ENCODE measurements at regions not wholly inside any gene's neighbourhood (a gene's known extent, or its start where the extent isn't known, plus 50 kb on each side); places are given as distances from the start of the nearest gene placed in this dataset.

DNA sequence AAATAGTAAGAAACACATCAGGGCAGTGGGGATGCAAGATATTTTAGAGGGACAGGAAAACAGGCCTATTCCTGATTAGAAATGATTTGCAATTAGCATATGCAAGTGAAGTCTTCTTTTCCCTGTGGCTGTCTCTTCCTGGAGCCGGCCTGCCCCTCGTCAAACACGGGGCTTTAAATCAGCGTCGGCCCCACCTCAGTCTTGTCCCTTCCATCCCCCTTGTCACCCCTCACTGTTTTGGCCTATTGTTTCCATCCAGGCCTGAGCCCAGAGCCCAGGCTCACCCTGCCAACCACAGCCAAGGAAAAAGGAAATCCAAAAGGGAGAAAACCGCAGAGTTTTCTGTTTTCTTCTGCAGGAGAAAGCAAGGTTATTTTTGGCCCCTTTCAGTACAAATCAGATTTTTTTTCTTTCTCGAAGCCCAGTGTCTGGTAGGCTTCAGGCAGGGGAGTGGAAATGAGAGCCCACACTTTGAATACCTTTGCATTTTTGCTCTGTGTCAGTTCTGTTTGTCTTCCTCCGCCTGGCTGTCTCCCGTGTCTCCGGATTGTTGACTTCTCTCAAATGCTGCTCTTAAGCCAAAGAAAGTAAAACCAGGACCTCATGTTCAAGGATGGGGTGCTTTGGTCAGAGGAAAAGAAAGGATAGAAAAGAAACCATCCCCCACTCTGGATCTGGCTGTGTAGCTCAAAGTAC, 399.9 kb upstream of the CDH11 start:
- no peak overlapping the region for H3K4me2 ChIP-seq (replicated peaks; ENCODE audit: low read depth, low read length, poor library complexity, severe bottlenecking)
- 22% methylated on average over 6 of the region's 10 CpGs for WGBS (ENCODE audit: insufficient coverage)
- no peaks in the 10 kb centered on the region for H3K4me1 Mint-ChIP-seq
- intact Hi-C loops (cut with micrococcal nuclease), result no loop called here
- no peaks in the 10 kb centered on the region for H3K27me3 Mint-ChIP-seq
- no peak overlapping the region for H2AFZ ChIP-seq (ENCODE audit: insufficient read depth, low read depth, low read length, poor library complexity, severe bottlenecking)
- ChIA-PET POLR2A (no interaction called here), CTCF (no interaction called here)
- H3K79me2 ChIP-seq (ENCODE audit: control insufficient read depth, insufficient read depth, low read length), result no peaks in the 10 kb centered on the region
- H3K36me3 ChIP-seq (replicated peaks in 1 of 2; ENCODE audit: control extremely low read depth in 1 of 2, control insufficient read depth in 1 of 2, extremely low read depth in 1 of 2, insufficient read depth in 2 of 2, low read length in 1 of 2), result no peaks in the 10 kb centered on the region
- no peak overlapping the region for H3K27ac Mint-ChIP-seq
- H3K4me3 Mint-ChIP-seq, result no peak overlapping the region
- H3K4me1 ChIP-seq (ENCODE audit: control insufficient read depth in 2 of 2, insufficient read depth in 2 of 2, low read length in 2 of 2), result no peaks in the 10 kb centered on the region
- H3K27ac ChIP-seq (ENCODE audit: low read length in 2 of 2), result no peak overlapping the region
- no peak for ATAC-seq (ENCODE audit: low read depth)
- DNase-seq, result no peak
- H3K9ac ChIP-seq (ENCODE audit: low read length), result no peak overlapping the region
- no peaks in the 10 kb centered on the region for H4K20me1 ChIP-seq (ENCODE audit: control insufficient read depth, insufficient read depth, low read length, poor library complexity, severe bottlenecking)
- H3K9me3 ChIP-seq (ENCODE audit: control extremely low read depth in 1 of 3, control insufficient read depth in 2 of 3, insufficient read depth in 1 of 3, low read length in 2 of 3), result peaks cover 0 to 6% (median 0%) of the 10 kb centered on the region in 3 donors
- H3K4me3 ChIP-seq (ENCODE audit: control extremely low read depth in 1 of 5, extremely low read depth in 1 of 5, insufficient read depth in 1 of 5, low read depth in 2 of 5, low read length in 4 of 5), result no peak overlapping the region
- peaks cover 4% of the 10 kb centered on the region for H3K9me3 Mint-ChIP-seq (ENCODE audit: insufficient read depth)
- TF ChIP-seq EZH2 (IDR thresholded peaks at IDR 0.05; ENCODE audit: borderline replicate concordance, insufficient read depth, low read depth, low read length, poor library complexity, severe bottlenecking), result no peak
- TF ChIP-seq, protein P1, sequence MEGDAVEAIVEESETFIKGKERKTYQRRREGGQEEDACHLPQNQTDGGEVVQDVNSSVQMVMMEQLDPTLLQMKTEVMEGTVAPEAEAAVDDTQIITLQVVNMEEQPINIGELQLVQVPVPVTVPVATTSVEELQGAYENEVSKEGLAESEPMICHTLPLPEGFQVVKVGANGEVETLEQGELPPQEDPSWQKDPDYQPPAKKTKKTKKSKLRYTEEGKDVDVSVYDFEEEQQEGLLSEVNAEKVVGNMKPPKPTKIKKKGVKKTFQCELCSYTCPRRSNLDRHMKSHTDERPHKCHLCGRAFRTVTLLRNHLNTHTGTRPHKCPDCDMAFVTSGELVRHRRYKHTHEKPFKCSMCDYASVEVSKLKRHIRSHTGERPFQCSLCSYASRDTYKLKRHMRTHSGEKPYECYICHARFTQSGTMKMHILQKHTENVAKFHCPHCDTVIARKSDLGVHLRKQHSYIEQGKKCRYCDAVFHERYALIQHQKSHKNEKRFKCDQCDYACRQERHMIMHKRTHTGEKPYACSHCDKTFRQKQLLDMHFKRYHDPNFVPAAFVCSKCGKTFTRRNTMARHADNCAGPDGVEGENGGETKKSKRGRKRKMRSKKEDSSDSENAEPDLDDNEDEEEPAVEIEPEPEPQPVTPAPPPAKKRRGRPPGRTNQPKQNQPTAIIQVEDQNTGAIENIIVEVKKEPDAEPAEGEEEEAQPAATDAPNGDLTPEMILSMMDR (IDR thresholded peaks at IDR 0.05), result no peak
- no peaks in the 10 kb centered on the region for H3K27me3 ChIP-seq (replicated peaks in 1 of 4; ENCODE audit: control extremely low read depth in 1 of 4, control insufficient read depth in 3 of 4, insufficient read depth in 4 of 4, low read length in 3 of 4)

DNA sequence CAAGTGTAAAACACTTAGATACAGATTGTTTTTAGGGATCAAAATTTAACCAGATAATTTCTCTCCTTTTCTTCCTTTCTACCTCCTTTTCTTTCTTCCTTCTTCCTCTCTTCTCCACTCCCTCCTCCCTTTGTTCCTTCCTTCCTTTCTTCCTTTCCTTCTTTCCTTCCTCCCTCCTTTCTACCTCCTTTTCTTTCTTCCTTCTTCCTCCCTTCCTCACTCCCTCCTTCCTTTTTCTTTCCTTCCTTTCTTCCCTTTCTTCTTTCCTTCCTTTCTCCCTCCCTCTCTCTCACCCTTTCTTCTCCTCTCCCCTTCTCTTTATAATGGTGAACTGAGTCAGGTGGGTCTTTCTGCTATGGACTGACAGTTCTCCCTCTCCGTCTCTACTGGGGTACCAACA, 397.5 kb upstream of the CDH11 start:
- no peak overlapping the region for H3K9ac ChIP-seq (ENCODE audit: low read length)
- WGBS (ENCODE audit: insufficient coverage), result 83% methylated on average over 1 of the region's 1 CpG
- no peak overlapping the region for H3K4me3 ChIP-seq (ENCODE audit: control extremely low read depth in 1 of 5, extremely low read depth in 1 of 5, insufficient read depth in 1 of 5, low read depth in 2 of 5, low read length in 4 of 5)
- DNase-seq (no peak), ATAC-seq (ENCODE audit: low read depth) (no peak)
- H3K4me1 Mint-ChIP-seq, result no peaks in the 10 kb centered on the region
- no peak overlapping the region for H3K27ac Mint-ChIP-seq
- no peaks in the 10 kb centered on the region for H3K79me2 ChIP-seq (ENCODE audit: control insufficient read depth, insufficient read depth, low read length)
- no peak overlapping the region for H3K27ac ChIP-seq (ENCODE audit: low read length in 2 of 2)
- peaks cover 4% of the 10 kb centered on the region for H3K9me3 Mint-ChIP-seq (ENCODE audit: insufficient read depth)
- H3K27me3 ChIP-seq (replicated peaks in 1 of 4; ENCODE audit: control extremely low read depth in 1 of 4, control insufficient read depth in 3 of 4, insufficient read depth in 4 of 4, low read length in 3 of 4), result no peaks in the 10 kb centered on the region
- no peak for TF ChIP-seq EZH2 (IDR thresholded peaks at IDR 0.05; ENCODE audit: borderline replicate concordance, insufficient read depth, low read depth, low read length, poor library complexity, severe bottlenecking)
- TF ChIP-seq, protein P1 (IDR thresholded peaks at IDR 0.05), result no peak
- CTCF ChIA-PET, result no interaction called here
- H3K27me3 Mint-ChIP-seq, result no peaks in the 10 kb centered on the region
- H2AFZ ChIP-seq (ENCODE audit: insufficient read depth, low read depth, low read length, poor library complexity, severe bottlenecking), result no peak overlapping the region
- no peaks in the 10 kb centered on the region for H3K4me1 ChIP-seq (ENCODE audit: control insufficient read depth in 2 of 2, insufficient read depth in 2 of 2, low read length in 2 of 2)
- H4K20me1 ChIP-seq (ENCODE audit: control insufficient read depth, insufficient read depth, low read length, poor library complexity, severe bottlenecking), result no peaks in the 10 kb centered on the region
- H3K4me3 Mint-ChIP-seq, result no peak overlapping the region
- POLR2A ChIA-PET, result no interaction called here
- intact Hi-C loops (cut with micrococcal nuclease), result no loop called here
- peaks cover 0 to 6% (median 0%) of the 10 kb centered on the region in 3 donors for H3K9me3 ChIP-seq (ENCODE audit: control extremely low read depth in 1 of 3, control insufficient read depth in 2 of 3, insufficient read depth in 1 of 3, low read length in 2 of 3)
- no peak overlapping the region for H3K4me2 ChIP-seq (replicated peaks; ENCODE audit: low read depth, low read length, poor library complexity, severe bottlenecking)
- no peaks in the 10 kb centered on the region for H3K36me3 ChIP-seq (replicated peaks in 1 of 2; ENCODE audit: control extremely low read depth in 1 of 2, control insufficient read depth in 1 of 2, extremely low read depth in 1 of 2, insufficient read depth in 2 of 2, low read length in 1 of 2)
